Dendritic cell treated with granulocyte-macrophage colony-stimulating factor and Interleukin-4, amounts not matched to agents 40 ng/mL and 50 ng/mL, for 4 days (primary cell): ENCODE measurements at regions not wholly inside any gene's neighbourhood (a gene's known extent, or its start where the extent isn't known, plus 50 kb on each side); places are given as distances from the start of the nearest gene placed in this dataset.

Experiments used
- H3K27ac Mint-ChIP-seq: one replicate; pipeline ENCODE4 v1.8.0; 2022; ENCODE audit warnings: mild to moderate bottlenecking, mixed read lengths
- H3K27me3 Mint-ChIP-seq: one replicate; pipeline ENCODE4 v1.8.0; 2022; ENCODE audit warnings: mild to moderate bottlenecking, mixed read lengths
- H3K36me3 Mint-ChIP-seq: one replicate; pipeline ENCODE4 v1.8.0; 2022; ENCODE audit warnings: low read depth, mixed read lengths
- H3K4me1 Mint-ChIP-seq: one replicate; pipeline ENCODE4 v1.8.0; 2022; ENCODE audit warnings: low read depth, mixed read lengths
- H3K4me3 Mint-ChIP-seq: one replicate; pipeline ENCODE4 v1.8.0; 2022; ENCODE audit warnings: mild to moderate bottlenecking, moderate library complexity, mixed read lengths
- H3K9me3 Mint-ChIP-seq: one replicate; pipeline ENCODE4 v1.8.0; 2022; ENCODE audit warnings: mixed read lengths
- intact Hi-C: fragments of 100-400 bp; cut with micrococcal nuclease; formaldehyde crosslinking; loops from one replicate; pipeline ENCODE4 v1.15.0; 2022

- Mint-ChIP-seq H3K4me1 (no peaks in the 10 kb centered on the region), H3K36me3 (no peaks in the 10 kb centered on the region), H3K4me3 (no peak overlapping the region), H3K27ac (no peak overlapping the region), H3K9me3 (no peaks in the 10 kb centered on the region), H3K27me3 (peaks cover 34% of the 10 kb centered on the region)
- intact Hi-C loops = loop anchor here (1.0 kb wide), 1 partner anchor 33 kb away; no protein-coding TSS in a partner anchor
Measured at GRCh38 chr10:104580774-104581675, 60.1 kb upstream of the SORCS3 start.

- intact Hi-C loops = loop anchor here (1.0 kb wide), 1 partner anchor 32 kb away; no protein-coding TSS in a partner anchor
- peaks cover 36% of the 10 kb centered on the region for H3K27me3 Mint-ChIP-seq
Measured at GRCh38 chr10:104581884-104582601, 59.0 kb upstream of the SORCS3 start.

GRCh38 chr10:104582602-104582951 is 58.5 kb upstream of the SORCS3 start:
- H3K9me3 Mint-ChIP-seq = no peaks in the 10 kb centered on the region
- no peak overlapping the region for H3K27ac Mint-ChIP-seq
- intact Hi-C loops = no loop called here
- no peaks in the 10 kb centered on the region for H3K4me1 Mint-ChIP-seq
- no peaks in the 10 kb centered on the region for H3K36me3 Mint-ChIP-seq
- H3K4me3 Mint-ChIP-seq = no peak overlapping the region
- peaks cover 35% of the 10 kb centered on the region for H3K27me3 Mint-ChIP-seq

More at GRCh38 chr10:104581884-104582601, 59.0 kb upstream of the SORCS3 start:
- H3K27ac Mint-ChIP-seq = no peak overlapping the region
- H3K4me1 Mint-ChIP-seq = no peaks in the 10 kb centered on the region
- no peaks in the 10 kb centered on the region for H3K36me3 Mint-ChIP-seq
- H3K9me3 Mint-ChIP-seq = no peaks in the 10 kb centered on the region
- H3K4me3 Mint-ChIP-seq = no peak overlapping the region

GRCh38 chr10:104582966-104583365 is 58.1 kb upstream of the SORCS3 start:
- Mint-ChIP-seq H3K4me3 (no peak overlapping the region), H3K27ac (no peak overlapping the region), H3K4me1 (no peaks in the 10 kb centered on the region)

GRCh38 chr10:104584541-104584940 is 56.5 kb upstream of the SORCS3 start:
- intact Hi-C loops = no loop called here
- H3K4me1 Mint-ChIP-seq = no peaks in the 10 kb centered on the region
- no peak overlapping the region for H3K27ac Mint-ChIP-seq
- H3K36me3 Mint-ChIP-seq = no peaks in the 10 kb centered on the region
- H3K27me3 Mint-ChIP-seq = peaks cover 35% of the 10 kb centered on the region
- no peaks in the 10 kb centered on the region for H3K9me3 Mint-ChIP-seq
- no peak overlapping the region for H3K4me3 Mint-ChIP-seq

More at GRCh38 chr10:104582966-104583365, 58.1 kb upstream of the SORCS3 start:
- intact Hi-C loops = no loop called here
- Mint-ChIP-seq H3K27me3 (peaks cover 33% of the 10 kb centered on the region), H3K36me3 (no peaks in the 10 kb centered on the region), H3K9me3 (no peaks in the 10 kb centered on the region)

GRCh38 chr10:104587751-104588150 is 53.3 kb upstream of the SORCS3 start:
- H3K4me3 Mint-ChIP-seq = no peak overlapping the region
- H3K27ac Mint-ChIP-seq = no peak overlapping the region
- H3K4me1 Mint-ChIP-seq = no peaks in the 10 kb centered on the region
- no peaks in the 10 kb centered on the region for H3K36me3 Mint-ChIP-seq
- intact Hi-C loops = no loop called here
- H3K27me3 Mint-ChIP-seq = peaks cover 23% of the 10 kb centered on the region
- no peaks in the 10 kb centered on the region for H3K9me3 Mint-ChIP-seq

GRCh38 chr10:104589431-104589830 is 51.7 kb upstream of the SORCS3 start:
- intact Hi-C loops = no loop called here
- no peaks in the 10 kb centered on the region for H3K36me3 Mint-ChIP-seq
- peaks cover under 1% of the 10 kb centered on the region for H3K4me1 Mint-ChIP-seq
- H3K9me3 Mint-ChIP-seq = no peaks in the 10 kb centered on the region
- peaks cover 23% of the 10 kb centered on the region for H3K27me3 Mint-ChIP-seq
- no peak overlapping the region for H3K4me3 Mint-ChIP-seq
- H3K27ac Mint-ChIP-seq = no peak overlapping the region

- H3K27me3 Mint-ChIP-seq = peaks cover 23% of the 10 kb centered on the region
- no peaks in the 10 kb centered on the region for H3K36me3 Mint-ChIP-seq
- intact Hi-C loops = no loop called here
- H3K4me3 Mint-ChIP-seq = no peak overlapping the region
- no peaks in the 10 kb centered on the region for H3K9me3 Mint-ChIP-seq
- peaks cover 5% of the 10 kb centered on the region for H3K4me1 Mint-ChIP-seq
- no peak overlapping the region for H3K27ac Mint-ChIP-seq
Measured at GRCh38 chr10:104589871-104590270, 51.2 kb upstream of the SORCS3 start.
